GM18505 (cell line): ENCODE measurements at regions not wholly inside any gene's neighbourhood (a gene's known extent, or its start where the extent isn't known, plus 50 kb on each side); places are given as distances from the start of the nearest gene placed in this dataset.

ENCODE experiments used
- ATAC-seq: cut with Tn5 transposase; IDR thresholded peaks from one replicate; pipeline ENCODE4 v1.9.1; 2021; ENCODE audit not compliant: unreplicated experiment
- POLR2A ChIP-seq: IDR thresholded peaks from 4 replicates; pipeline ENCODE4 v1.6.1; 2011; ENCODE audit warnings: borderline replicate concordance; ENCODE audit not compliant: insufficient read depth, insufficient read length; ENCODE audit errors: extremely low read depth

GRCh38 chr4:31071508-31072486 is 351.6 kb downstream of the PCDH7 start:
- no peak for ATAC-seq
- no peak for TF ChIP-seq POLR2A

DNA sequence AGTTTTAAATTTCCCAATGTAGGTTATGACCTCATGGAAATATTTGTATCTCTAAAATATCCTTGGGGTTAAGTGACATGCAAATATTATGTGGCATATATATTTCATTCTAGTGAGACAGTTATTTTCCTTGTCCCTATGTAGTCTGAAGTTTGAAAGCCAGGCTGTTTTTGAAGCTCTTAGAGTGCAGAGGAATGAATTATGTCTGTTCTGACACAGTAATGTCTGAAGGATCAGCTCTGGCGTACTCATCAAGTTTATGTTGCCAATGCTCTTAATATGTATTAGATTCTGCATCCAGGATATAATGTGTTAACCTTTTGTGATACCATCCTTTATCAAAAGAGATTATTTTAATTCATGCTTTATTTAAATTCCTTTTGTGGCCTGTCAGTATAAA is 355.8 kb downstream of the PCDH7 start:
- ATAC-seq = no peak
- TF ChIP-seq POLR2A = no peak

GRCh38 chr4:31078661-31079060 is 358.5 kb downstream of the PCDH7 start:
- TF ChIP-seq POLR2A = no peak
- no peak for ATAC-seq

DNA sequence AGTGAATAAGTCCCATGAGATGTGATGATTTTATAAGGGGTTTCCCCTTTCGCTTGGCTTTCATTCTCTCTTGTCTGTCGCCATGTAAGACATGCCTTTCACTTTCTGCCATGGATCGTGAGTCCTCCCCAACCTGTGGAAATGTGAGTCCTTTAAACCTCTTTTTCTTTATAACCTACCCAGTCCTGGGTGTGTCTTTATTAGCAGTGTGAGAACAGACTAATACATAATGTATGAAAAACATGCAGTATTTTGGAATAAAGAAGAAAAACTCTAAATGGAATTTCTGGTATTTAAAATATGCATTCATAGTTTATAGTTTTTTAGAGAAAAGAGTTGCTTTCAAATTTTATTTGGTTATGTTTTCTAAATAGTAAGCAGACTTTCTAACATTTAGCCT is 360.7 kb downstream of the PCDH7 start:
- no peak for TF ChIP-seq POLR2A
- ATAC-seq = no peak

DNA sequence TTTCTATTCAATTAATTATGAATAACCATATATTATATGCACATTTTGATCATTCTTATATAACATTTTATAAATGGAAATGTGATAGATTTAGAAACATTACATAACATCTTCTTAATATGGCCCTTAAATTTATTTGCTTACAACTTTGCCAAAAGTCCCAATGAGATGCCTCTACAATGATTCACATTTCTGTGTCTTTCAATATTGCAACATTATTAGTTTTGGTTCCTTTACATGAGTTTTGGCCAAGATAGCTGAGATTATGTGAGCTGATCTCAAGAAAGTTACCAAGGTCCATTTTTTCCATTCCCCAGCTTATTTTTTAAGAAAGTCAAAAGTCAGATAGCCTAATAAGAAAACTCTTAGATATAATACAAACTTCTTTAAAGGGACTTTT is 361.2 kb downstream of the PCDH7 start:
- TF ChIP-seq POLR2A = no peak
- ATAC-seq = no peak

GRCh38 chr4:31083456-31083855 is 363.3 kb downstream of the PCDH7 start:
- no peak for ATAC-seq
- TF ChIP-seq POLR2A = no peak

- no peak for ATAC-seq
Observed at GRCh38 chr4:31084806-31085416, 364.7 kb downstream of the PCDH7 start.

GRCh38 chr4:31085689-31086088 is 365.5 kb downstream of the PCDH7 start:
- TF ChIP-seq POLR2A = no peak
- no peak for ATAC-seq

More at GRCh38 chr4:31084806-31085416, 364.7 kb downstream of the PCDH7 start:
- TF ChIP-seq POLR2A = no peak

DNA sequence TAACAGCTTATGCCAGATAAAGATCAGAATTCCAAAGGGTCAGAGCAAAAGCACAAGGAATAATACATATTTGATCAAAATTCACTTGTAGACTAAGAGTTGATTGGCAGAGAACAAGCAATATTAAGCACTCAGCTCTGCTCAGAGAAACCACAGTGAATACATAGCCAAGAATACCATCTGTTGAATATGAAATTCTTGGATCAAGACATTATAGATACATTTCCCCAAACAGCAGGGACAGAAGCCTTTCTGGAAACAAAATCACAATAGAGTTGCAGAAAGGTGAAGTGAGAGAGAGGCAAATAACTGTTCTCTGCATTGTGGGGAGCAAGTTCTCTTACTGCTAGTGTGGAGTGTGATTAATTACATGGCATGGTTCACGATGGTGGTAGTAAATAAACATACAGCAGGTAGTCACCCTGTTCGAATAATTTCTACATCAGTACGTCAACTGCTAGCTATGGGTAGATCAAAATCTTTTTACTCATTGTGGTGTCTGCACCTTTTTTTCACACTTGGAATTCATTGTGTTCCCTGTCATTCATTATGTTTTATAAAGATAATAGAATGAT is 366.7 kb downstream of the PCDH7 start:
- TF ChIP-seq POLR2A = no peak
- no peak for ATAC-seq

- ATAC-seq = no peak
- no peak for TF ChIP-seq POLR2A
Observed at GRCh38 chr4:31088600-31089230, 368.5 kb downstream of the PCDH7 start.

DNA sequence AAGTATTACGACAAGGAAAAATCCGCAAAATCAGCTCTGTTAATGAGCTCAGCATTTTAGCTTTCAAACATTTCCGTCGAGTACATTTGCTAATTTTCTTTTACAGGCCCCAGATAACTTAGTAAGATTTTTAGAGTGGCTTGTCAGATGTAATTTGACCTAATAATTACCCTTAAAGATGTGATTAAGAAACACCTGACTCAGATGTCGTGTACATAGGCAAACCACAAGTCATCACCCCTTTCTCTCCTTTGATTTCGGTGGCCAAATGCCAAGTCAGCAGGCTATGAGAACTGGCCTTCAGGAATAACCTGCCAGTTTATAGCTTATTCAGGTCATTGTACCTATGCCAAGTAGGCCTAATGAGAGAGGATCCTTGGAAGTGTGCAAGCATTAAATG is 369.6 kb downstream of the PCDH7 start:
- no peak for TF ChIP-seq POLR2A
- ATAC-seq = no peak

DNA sequence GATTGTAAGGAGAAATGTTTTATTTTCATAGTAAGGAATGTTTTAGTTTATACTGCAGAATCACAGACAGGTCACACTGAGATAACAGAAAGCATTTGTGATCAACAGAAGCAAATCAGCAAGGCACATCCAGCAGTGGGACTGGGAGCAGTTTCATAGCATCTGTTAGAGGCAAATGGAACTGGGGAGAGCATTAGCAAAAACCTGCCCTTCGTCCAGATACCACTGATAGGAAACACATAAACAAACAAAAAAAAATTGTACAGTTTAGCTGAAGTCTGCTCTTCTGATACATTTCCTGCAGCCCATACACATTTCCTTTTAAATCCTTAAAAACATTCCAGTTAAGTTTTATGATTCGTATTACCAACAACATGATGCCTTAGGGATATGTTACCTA is 374.3 kb downstream of the PCDH7 start:
- no peak for ATAC-seq

DNA sequence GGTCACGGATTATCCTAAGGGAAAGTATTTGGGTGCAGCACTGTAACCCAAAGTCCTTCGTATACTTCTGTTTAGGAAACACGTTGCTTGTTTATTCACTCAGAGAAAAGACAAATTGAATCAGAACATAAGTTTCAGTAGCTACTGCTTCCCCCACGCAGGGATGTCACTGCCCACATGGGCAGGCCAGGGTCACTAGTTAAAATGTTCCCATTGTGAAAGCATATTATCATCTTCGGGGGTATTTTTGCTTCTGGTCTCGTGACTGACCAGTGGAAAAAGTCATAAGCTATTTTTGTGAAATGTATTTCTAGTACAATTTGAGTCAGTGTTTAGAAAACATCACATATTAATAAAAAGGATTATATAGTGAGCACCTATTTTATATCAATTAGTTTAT is 377.8 kb downstream of the PCDH7 start:
- no peak for TF ChIP-seq POLR2A
- no peak for ATAC-seq

More for the DNA sequence above, 374.3 kb downstream of the PCDH7 start:
- TF ChIP-seq POLR2A = no peak
